ENCODE measurements at regions not wholly inside any gene's neighbourhood (a gene's known extent, or its start where the extent isn't known, plus 50 kb on each side); places are given as distances from the start of the nearest gene placed in this dataset.
"Not testable (repeated sequence)": the region's sequence is repeated elsewhere in the genome, so short reads cannot be mapped to it uniquely, and the experiment has no call there.

GRCh38 chr15:57767481-57767880, 61.0 kb downstream of the POLR2M start:
- DNase-seq, result no peak

GRCh38 chr15:57769266-57769665, 62.8 kb downstream of the POLR2M start:
- DNase-seq, result no peak

DNA sequence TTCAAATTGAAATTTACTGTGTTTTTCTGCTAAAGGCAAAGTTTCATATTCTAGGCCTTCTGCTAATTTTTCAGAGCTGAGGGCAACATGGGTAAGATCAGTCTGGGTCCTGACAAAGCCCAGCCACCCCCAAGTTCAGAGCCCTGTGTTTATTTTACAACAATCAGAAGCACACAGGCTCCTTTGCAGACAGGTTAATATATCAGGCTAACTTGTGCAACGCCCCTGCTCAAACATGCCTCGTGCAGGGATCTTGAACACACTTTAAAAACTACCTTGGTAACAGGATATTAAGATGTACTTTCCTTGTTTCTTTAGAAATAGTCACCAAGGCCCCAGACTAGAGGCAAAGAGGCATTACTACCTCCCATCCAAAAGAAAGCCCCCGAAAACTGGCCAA, 64.0 kb downstream of the POLR2M start:
- DNase-seq, result no peak

DNA sequence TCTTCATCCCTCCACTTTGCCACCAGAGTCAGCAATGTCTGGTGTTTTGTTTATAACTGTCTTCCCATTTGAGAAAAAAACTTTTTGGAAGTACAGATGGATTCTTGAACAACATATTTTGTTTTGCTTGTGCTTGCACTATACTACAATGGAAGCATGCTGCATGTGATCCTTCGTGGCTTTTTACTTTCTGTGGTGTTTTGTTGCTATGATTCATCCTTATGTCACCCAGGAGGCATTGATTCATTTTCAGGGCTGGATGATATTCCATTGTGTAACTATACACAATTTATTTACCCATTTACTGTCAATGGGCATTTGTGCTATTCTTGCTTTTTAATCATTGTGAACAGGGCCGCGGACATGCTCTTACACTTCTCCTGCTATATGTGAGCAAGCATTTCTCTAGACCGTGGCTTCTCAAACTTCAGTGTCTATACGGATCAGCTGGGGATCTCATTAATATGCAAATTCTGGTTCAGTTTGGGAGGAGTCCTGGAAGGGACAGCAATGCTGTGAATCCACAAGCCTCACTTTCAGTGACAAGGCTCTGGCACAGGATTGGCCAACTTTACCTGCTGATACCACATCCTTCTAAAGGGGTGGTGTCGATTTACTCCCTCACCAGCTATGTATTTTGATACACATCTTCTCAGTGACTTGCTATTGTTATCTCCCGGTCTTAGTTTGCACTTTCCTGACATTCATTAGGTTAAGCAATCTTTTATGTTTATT, 65.9 kb downstream of the POLR2M start:
- peak; percentile 57 for DNase-seq

GRCh38 chr15:57773051-57773450, 66.5 kb downstream of the POLR2M start:
- DNase-seq, result no peak

DNA sequence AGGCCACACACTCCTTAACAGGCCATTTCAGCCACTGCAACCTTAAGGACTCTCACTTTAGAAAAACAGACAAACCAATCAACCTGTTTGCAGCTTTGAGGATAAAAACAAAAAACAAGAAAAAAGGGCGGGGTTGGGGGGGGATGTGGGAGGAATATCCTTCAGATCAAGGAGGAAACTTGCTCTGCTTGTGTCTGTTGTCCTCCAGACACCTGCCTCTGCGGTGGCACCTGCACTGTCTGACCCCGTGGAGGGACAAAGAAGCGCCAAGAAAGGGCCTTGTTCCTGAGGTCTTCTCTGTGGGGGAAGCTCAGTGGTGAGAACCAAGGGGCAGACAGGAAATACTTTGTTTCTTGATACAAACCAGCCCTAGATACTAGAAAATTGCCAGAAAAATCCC, 70.5 kb downstream of the POLR2M start:
- no peak for DNase-seq

DNA sequence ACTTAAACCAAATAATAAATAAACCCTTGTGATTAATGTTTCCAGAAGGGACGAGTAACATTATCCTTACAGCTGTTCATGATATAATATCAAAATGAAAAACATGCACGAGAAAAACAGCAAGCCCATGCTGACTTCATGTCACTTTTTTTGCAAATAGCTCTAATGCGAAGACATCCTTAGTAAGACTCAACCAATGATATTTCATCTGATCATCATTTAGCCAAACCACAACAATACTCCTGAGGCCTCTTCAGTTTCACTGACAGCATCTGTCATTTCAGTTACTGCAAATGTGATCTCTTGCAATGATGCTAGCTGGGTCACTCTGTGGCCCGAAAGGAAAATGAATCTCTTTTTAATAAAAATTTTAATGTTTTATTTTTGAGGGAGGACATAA, 74.0 kb downstream of the POLR2M start:
- DNase-seq, result no peak

DNA sequence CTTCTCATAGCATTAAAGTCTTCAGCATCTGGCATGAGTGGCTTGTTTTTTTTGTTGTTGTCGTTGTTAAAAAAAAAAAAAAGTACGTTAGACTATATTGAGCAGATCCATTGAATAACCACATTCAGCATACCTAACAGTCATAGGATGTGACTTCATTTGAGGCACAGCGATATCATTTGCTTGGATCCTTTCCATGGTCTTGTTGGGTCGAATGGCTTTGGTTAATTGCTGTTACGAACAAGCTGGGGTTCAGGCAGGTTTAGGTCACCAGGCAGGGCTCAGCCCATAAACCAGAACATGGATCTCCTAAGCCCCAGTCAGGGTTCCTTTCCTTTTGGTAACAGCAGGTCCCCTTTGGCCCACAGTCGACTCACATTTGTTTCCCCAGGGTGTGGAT, 76.2 kb downstream of the POLR2M start:
- DNase-seq, result no peak

- DNase-seq, result peak; percentile 40
Observed at GRCh38 chr15:57784081-57784511, 77.6 kb downstream of the POLR2M start.

DNA sequence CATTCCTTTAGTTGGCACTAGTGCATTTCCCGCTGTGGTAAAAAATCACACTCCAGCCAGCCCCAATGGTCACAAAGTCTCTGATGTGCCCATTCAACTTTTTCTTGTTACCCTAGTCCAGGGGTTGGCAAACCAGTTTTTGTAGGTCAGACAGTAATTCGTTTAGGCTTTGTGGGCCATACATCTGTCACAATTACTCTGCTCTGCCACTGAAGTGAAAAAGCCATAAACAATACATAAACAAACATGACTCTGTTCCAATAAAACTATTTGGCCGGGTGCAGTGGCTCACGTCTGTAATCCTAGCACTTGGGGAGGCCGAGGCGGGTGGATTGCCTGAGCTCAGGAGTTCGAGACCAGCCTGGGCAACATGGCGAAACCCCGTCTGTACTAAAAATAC, 78.5 kb downstream of the POLR2M start:
- no peak for DNase-seq

DNA sequence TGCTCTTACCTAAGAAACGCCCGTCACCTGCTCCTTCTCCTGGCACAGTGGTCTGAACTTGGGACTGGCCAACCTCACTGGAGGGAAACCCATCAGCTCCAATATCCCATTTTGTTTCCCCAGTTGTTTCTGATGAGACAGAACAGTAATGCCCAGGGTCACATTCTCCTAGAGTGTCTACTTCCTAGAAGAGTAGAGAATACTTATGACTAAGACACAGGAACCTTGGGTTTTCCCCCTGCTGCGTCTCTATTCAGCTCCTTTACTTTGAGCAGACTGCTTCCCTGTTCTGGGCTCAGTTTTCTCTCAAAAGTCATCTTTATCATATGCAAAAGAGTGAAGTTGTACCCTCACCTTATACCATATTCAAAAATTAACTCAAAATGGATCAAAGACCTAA, 79.4 kb downstream of the POLR2M start:
- no peak for DNase-seq

- DNase-seq, result no peak
Observed at GRCh38 chr15:57789225-57789624, 82.7 kb downstream of the POLR2M start.

DNA sequence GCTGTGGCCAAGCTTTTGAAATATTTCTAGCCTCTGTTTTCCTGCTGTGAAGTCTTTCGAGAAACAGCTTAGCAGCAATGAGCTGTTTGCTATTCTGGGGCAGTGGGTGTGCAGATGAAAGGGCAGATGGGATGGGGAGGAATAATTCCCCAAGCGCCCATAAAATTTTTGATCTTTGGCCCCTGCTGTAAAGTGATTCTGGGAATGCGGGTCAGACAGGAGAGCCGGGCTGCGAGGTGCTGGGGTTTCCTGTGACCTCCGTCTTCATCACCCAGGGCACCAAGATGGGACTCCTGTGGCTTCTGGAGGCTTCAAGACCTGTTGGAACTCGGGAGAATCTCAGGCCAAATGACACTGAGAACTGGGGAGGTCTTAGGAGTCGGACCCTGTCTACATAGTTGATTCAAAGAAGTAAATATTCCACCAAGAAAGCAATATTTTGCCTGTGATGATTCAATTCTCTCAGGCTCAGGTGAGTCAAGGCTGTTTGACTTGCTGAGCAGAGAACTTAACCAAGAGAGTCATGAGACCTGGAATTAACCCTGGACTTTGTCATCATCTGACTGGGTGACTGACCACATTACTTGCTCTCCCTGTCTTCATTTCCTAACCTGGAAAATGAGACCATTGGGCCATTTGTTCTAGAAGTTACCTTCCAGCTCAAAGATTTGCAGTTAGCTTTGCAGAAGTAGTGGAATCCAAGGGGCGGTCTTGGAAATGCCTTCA, 86.4 kb downstream of the POLR2M start:
- no peak for DNase-seq

- no peak for DNase-seq
Observed at GRCh38 chr15:57795261-57795660, 88.7 kb downstream of the POLR2M start.

GRCh38 chr15:57796146-57796545, 89.6 kb downstream of the POLR2M start:
- no peak for DNase-seq

DNA sequence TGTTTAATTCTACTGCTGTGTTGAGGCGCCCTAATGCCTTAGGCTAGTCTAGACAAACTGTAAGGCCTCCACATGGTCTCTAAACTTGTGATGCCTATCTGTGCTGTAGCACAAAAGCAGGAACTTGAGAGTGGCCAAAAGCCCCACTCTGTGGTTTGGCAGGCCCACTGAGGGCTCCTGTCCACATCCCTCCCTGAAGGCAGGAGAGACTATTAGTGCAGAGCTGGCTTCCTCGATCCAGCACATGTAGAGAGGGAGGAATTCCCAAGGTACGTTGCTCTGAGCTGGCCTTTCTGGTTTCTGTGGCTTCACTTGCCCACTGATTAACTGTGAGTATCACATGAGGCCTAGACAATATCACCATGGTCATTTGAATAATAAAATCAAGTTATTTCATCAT, 90.6 kb downstream of the POLR2M start:
- no peak for DNase-seq

DNA sequence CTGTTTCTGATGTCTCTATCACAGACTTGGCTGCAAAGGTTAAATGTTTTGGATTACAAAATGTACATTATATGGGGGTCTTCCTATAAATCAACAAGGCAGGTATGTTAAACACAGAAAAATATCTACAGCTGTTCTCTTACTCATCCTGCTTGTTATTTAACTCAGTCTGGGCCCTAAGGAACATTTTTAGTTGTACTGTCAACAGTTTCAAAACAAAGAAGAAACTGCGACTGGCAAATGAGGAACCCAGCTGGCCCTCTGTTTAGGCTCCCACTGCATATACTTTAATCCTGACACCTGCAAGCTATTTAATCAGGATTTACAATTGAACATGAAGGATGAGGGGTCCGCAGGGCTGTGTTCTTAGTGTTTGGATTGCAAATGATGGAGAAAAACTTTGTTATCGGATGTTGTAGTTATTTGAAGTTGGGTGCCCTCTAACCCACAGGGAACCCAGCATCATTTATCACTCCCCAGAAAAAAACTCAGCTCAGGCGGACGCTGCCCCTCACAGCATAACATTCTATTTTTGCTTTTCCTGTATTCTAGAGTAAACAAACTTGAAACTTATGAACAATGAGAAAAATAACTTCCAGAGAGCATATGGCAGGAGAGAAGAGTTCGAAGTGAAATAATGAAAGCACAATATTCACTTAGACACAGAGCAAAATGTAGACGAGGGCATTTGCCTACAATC, 91.2 kb downstream of the POLR2M start:
- no peak for DNase-seq

DNA sequence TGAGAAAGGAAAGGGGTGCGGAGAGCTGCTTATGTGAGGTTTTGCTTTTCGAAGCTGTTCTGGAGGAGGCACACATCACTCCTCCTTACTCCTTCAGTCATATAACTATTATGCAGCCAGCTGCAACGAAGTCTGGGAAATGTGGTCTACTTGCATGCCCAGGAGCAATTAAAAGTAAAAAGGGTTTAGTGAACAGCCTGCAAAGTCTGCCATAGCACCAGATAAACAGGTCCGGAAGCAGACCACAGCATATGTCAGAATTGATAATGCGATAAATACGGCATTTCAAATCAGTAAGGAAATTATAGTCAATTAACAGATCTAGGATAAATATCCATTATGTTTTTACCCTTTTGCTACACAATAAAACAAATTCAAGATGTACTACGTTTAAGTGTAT, 99.5 kb downstream of the POLR2M start:
- no peak for DNase-seq

- DNase-seq, result not testable (repeated sequence)
Observed at GRCh38 chr15:57809285-57809684, 102.8 kb downstream of the POLR2M start.

DNA sequence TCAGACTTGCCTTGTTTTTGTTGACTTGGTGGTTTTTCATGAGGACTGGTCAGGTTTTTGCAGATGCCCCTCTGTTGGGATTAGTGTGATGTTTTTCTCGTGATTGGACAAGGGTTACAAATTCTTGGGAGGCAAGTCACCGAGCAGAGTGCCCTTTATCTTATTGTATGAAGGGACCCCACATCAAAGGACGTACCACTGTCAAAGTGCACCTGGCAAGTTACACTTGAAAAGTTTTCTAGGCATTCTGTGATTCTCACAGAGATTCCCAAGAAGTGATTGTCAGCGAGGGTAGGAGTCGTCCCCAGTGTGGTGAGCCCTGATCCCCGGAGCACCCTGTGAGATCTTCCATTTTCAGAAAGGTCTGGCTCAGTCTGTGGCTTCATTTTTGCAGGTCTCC, 110.1 kb downstream of the POLR2M start:
- DNase-seq, result no peak

- no peak for DNase-seq
Observed at GRCh38 chr15:57819646-57820045, 113.1 kb downstream of the POLR2M start.

DNA sequence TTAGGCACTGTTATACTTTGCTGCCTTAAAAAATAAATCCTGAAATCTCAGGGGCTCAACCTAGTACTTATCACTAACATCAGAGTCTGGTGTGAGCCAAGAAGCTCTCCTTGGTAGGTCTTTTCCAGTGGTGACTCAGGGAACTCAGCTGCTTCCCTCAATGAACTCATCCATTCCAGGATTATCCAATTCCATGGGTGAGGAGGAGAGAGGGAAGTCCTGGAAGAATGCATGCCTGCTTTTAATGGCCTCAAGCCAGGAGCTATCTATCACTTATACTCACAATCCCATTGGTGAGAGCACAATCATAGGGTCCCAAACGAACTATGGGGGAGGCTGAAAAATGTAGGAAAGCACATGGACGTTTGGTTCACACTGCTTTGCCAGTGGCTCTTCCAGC, 113.6 kb downstream of the POLR2M start:
- peak; percentile 92 for DNase-seq

- no peak for DNase-seq
Observed at GRCh38 chr15:57821826-57822225, 115.3 kb downstream of the POLR2M start.

- DNase-seq, result no peak
Observed at GRCh38 chr15:57823325-57823882, 116.9 kb downstream of the POLR2M start.
